MM.1S (cell line): ENCODE measurements at regions not wholly inside any gene's neighbourhood (a gene's known extent, or its start where the extent isn't known, plus 50 kb on each side); places are given as distances from the start of the nearest gene placed in this dataset.

Experiments used
- DNase-seq: peaks from one replicate; pipeline ENCODE4 v3.0.0-alpha.2; 2015
- H2AFZ ChIP-seq: fragments of 300-600 bp; sonication (generic); 2 replicates; pipeline ENCODE4 v1.6.0; 2016; ENCODE audit warnings: antibody characterized with exemption, low read length
- H3F3A ChIP-seq: fragments of 300-600 bp; sonication (generic); 2 replicates; pipeline ENCODE4 v1.6.1; 2016; ENCODE audit warnings: mild to moderate bottlenecking, antibody characterized with exemption, low read length, moderate library complexity, mixed read lengths; ENCODE audit not compliant: insufficient read depth
- H3K27ac ChIP-seq: fragments of 300-600 bp; sonication (generic); 2 replicates; pipeline ENCODE4 v1.5.1; 2016; ENCODE audit warnings: mild to moderate bottlenecking, low read length
- H3K27me3 ChIP-seq: fragments of 300-600 bp; sonication (generic); replicated peaks from 2 replicates; pipeline ENCODE4 v1.6.0; 2016; ENCODE audit warnings: low read length; ENCODE audit not compliant: insufficient read depth
- H3K36me3 ChIP-seq: fragments of 300-600 bp; sonication (generic); replicated peaks from 2 replicates; pipeline ENCODE4 v1.6.1; 2016; ENCODE audit warnings: mild to moderate bottlenecking, low read length, mixed read lengths; ENCODE audit not compliant: insufficient read depth
- H3K4me1 ChIP-seq: fragments of 300-600 bp; sonication (generic); 2 replicates; pipeline ENCODE4 v1.6.1; 2016; ENCODE audit warnings: low read length, mixed read lengths
- H3K4me2 ChIP-seq: fragments of 300-600 bp; sonication (generic); 2 replicates; pipeline ENCODE4 v1.6.0; 2016; ENCODE audit warnings: low read depth, low read length
- H3K4me3 ChIP-seq: fragments of 300-600 bp; sonication (generic); 2 replicates; pipeline ENCODE4 v1.5.1; 2016; ENCODE audit warnings: low read length, mixed read lengths
- H3K79me2 ChIP-seq: fragments of 300-600 bp; sonication (generic); 2 replicates; pipeline ENCODE4 v1.6.1; 2016; ENCODE audit warnings: mixed run types, low read length, mixed read lengths
- H3K9ac ChIP-seq: fragments of 300-600 bp; sonication (generic); 2 replicates; pipeline ENCODE4 v1.6.1; 2016; ENCODE audit warnings: low read length, mixed read lengths
- H3K9me2 ChIP-seq: fragments of 300-600 bp; sonication (generic); replicated peaks from 2 replicates; pipeline ENCODE4 v1.6.1; 2016; ENCODE audit warnings: mild to moderate bottlenecking, low read length, mixed read lengths; ENCODE audit not compliant: insufficient read depth
- H3K9me3 ChIP-seq: fragments of 300-600 bp; sonication (generic); replicated peaks from 2 replicates; pipeline ENCODE4 v1.6.1; 2016; ENCODE audit warnings: mild to moderate bottlenecking, low read length, mixed read lengths; ENCODE audit not compliant: insufficient read depth
- H4K20me1 ChIP-seq: fragments of 300-600 bp; sonication (generic); 2 replicates; pipeline ENCODE4 v1.6.1; 2016; ENCODE audit warnings: mild to moderate bottlenecking, low read length, moderate library complexity, mixed read lengths; ENCODE audit not compliant: insufficient read depth
- CTCF ChIP-seq: fragments of 300-600 bp; sonication (generic); IDR thresholded peaks from 2 replicates; pipeline ENCODE4 v1.5.1; 2016; ENCODE audit warnings: antibody characterized with exemption, low read length, mixed read lengths
- EZH2 ChIP-seq: fragments of 300-600 bp; sonication (generic); optimal IDR thresholded peaks from 2 replicates; pipeline ENCODE3; 2017; ENCODE audit warnings: low read depth, mild to moderate bottlenecking, antibody characterized with exemption, low read length, mixed read lengths
- EZH2phosphoT487 ChIP-seq: fragments of 300-600 bp; sonication (generic); IDR thresholded peaks from 2 replicates; pipeline ENCODE4 v1.6.1; 2018; ENCODE audit warnings: antibody characterized with exemption, low read length

- DNase-seq: peak; percentile 30
- Histone ChIP-seq H3K9me2 (no peaks in the 10 kb centered on the region; the same call in 1 of the 2 replicates), H4K20me1 (no peaks in the 10 kb centered on the region), H3K36me3 (no peaks in the 10 kb centered on the region), H3K79me2 (no peaks in the 10 kb centered on the region), H3K27me3 (no peaks in the 10 kb centered on the region), H3K27ac (no peak overlapping the region), H3K4me3 (no peak overlapping the region), H3K9ac (no peak overlapping the region), H2AFZ (no peak overlapping the region; the same call in 1 of the 2 replicates), H3F3A (no peaks in the 10 kb centered on the region), H3K4me2 (peak overlapping the region; percentile 31; the same call in 1 of the 2 replicates), H3K4me1 (peaks cover 16% of the 10 kb centered on the region), H3K9me3 (no peaks in the 10 kb centered on the region)
- TF ChIP-seq EZH2: no peak
These were observed 140.3 kb upstream of the ZC3H15 start for GRCh38 chr2:186345745-186346144.

- Histone ChIP-seq H3K79me2 (no peaks in the 10 kb centered on the region), H3K36me3 (no peaks in the 10 kb centered on the region), H3K4me1 (peaks cover 16% of the 10 kb centered on the region), H3K9ac (no peak overlapping the region), H4K20me1 (no peaks in the 10 kb centered on the region), H3K27ac (no peak overlapping the region), H3K9me2 (no peaks in the 10 kb centered on the region; the same call in 1 of the 2 replicates), H3K4me2 (peak overlapping the region; percentile 31; the same call in 1 of the 2 replicates), H3F3A (no peaks in the 10 kb centered on the region), H3K9me3 (no peaks in the 10 kb centered on the region), H2AFZ (no peak overlapping the region), H3K4me3 (no peak overlapping the region), H3K27me3 (no peaks in the 10 kb centered on the region)
- DNase-seq: no peak
- TF ChIP-seq EZH2phosphoT487 (no peak), EZH2 (no peak), CTCF (no peak)
These were observed 139.8 kb upstream of the ZC3H15 start for GRCh38 chr2:186346216-186346615.

GRCh38 chr2:186347472-186347871 is 138.6 kb upstream of the ZC3H15 start:
- Histone ChIP-seq H3K9ac (no peak overlapping the region), H3K27ac (no peak overlapping the region), H3K4me3 (no peak overlapping the region), H3K4me2 (no peak overlapping the region), H4K20me1 (no peaks in the 10 kb centered on the region), H3F3A (no peaks in the 10 kb centered on the region), H3K9me2 (no peaks in the 10 kb centered on the region; the same call in 1 of the 2 replicates), H3K36me3 (no peaks in the 10 kb centered on the region), H3K79me2 (no peaks in the 10 kb centered on the region), H3K27me3 (no peaks in the 10 kb centered on the region), H3K4me1 (peaks cover 16% of the 10 kb centered on the region), H2AFZ (no peak overlapping the region), H3K9me3 (no peaks in the 10 kb centered on the region)
- TF ChIP-seq EZH2 (no peak), EZH2phosphoT487 (no peak)
- DNase-seq: no peak

GRCh38 chr2:186348200-186348599 is 137.9 kb upstream of the ZC3H15 start:
- TF ChIP-seq CTCF (no peak), EZH2phosphoT487 (no peak), EZH2 (no peak)
- H3K4me3 ChIP-seq: no peak overlapping the region
- DNase-seq: no peak

More at GRCh38 chr2:186348200-186348599, 137.9 kb upstream of the ZC3H15 start:
- Histone ChIP-seq H3F3A (no peaks in the 10 kb centered on the region), H3K9ac (no peak overlapping the region), H3K9me3 (no peaks in the 10 kb centered on the region), H3K9me2 (no peaks in the 10 kb centered on the region; the same call in 1 of the 2 replicates), H2AFZ (no peak overlapping the region), H3K79me2 (no peaks in the 10 kb centered on the region), H3K4me1 (peaks cover 16% of the 10 kb centered on the region), H3K36me3 (no peaks in the 10 kb centered on the region), H3K27ac (no peak overlapping the region), H3K4me2 (no peak overlapping the region), H3K27me3 (no peaks in the 10 kb centered on the region), H4K20me1 (no peaks in the 10 kb centered on the region)
